HG03095 (cell line): ENCODE measurements at regions not wholly inside any gene's neighbourhood (a gene's known extent, or its start where the extent isn't known, plus 50 kb on each side); places are given as distances from the start of the nearest gene placed in this dataset.

Experiments
- ATAC-seq: cut with Tn5 transposase; IDR thresholded peaks from one replicate; pipeline ENCODE4 v1.9.1; 2021; ENCODE audit warnings: moderate library complexity; ENCODE audit not compliant: unreplicated experiment

GRCh38 chr12:89020689-89021088, 331.6 kb downstream of the DUSP6 start:
- ATAC-seq: no peak

DNA sequence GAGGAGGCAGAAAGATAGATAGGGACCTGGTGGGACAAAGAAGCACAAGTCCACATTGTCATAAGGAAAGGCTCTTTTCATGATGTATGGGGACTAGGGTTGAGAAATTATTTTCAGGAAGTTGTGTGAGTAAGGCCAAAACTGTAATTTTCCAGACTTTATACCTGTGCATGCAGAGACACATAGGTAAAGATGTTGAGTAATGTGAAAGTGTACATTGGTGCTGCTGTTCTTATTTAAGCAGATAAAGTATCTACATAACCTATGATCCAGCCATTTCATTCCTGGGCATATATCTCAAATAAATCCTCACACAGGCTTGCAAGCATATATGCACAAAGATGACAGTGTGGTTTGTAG, 332.2 kb downstream of the DUSP6 start:
- ATAC-seq: no peak

- ATAC-seq: peak; percentile 97
These were observed 332.7 kb downstream of the DUSP6 start for GRCh38 chr12:89019439-89020120.

GRCh38 chr12:89016970-89017778, 335.1 kb downstream of the DUSP6 start:
- ATAC-seq: no peak

- ATAC-seq: no peak
These were observed 336.9 kb downstream of the DUSP6 start for GRCh38 chr12:89015419-89015818.

DNA sequence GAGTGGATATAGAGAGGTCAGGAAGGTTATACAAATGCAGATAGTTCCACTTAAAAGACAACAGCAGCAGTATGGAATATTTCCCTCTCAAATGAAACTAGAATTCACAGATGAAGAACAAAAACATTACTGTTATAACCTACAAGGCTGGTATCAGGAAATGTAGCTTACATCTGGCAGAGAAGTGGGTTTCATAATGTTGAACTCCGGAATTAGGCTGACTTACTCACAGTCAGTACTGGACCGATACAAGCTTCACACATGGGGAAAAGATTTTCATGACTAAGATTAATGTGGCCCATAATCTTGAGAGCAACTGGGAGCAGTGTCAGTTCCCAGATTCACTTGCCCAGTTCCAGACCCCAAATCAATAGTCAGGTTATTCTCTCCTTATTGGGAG, 353.9 kb downstream of the DUSP6 start:
- no peak for ATAC-seq

DNA sequence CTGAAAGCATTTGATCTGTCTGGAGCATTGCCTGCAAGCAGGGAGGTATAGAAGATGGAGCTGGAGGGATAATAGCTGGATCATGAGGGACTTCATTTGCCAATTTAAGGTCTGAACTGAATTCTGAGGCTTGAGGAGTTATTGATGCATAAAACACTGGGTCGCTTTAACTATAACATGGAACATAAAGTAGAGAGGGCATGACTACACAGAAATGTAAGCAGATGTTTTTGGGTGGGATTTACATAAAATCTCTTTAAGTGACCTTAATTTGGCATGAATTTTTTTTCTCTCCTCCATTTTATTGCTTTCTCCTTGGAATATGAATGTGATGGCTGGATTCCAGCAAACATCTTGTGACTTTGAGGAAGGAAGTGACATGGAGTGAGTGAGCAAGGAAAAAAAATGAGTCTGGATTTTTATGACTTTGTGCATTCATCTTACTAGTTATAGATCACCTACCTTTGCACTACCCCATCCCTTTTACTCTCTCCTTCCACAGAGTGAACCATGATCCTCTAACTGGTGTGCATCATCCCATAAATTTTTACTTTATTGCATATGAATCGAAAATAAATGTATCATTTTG, 356.0 kb downstream of the DUSP6 start:
- no peak for ATAC-seq

- ATAC-seq: no peak
These were observed 357.3 kb downstream of the DUSP6 start for GRCh38 chr12:88994971-88995370.

DNA sequence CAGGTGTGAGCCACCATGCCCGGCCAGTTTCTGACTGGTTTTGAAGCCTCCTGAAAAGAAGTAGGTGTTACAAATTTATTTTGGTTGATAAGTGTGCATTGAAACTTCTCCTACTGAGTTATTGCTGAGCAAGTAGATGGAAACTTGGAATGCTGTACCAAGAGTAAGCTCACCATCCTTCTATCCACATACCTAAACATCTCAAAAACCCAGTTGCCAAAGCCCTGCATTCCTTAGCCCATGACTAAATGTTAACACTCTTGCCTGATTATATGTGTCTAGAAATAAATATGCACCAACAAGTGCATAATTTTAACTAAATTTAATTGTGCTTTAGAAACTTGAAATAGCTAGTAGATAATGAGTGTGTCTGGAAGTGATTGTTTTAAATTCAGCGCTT, 357.8 kb downstream of the DUSP6 start:
- no peak for ATAC-seq

GRCh38 chr12:88993651-88994050, 358.6 kb downstream of the DUSP6 start:
- no peak for ATAC-seq

DNA sequence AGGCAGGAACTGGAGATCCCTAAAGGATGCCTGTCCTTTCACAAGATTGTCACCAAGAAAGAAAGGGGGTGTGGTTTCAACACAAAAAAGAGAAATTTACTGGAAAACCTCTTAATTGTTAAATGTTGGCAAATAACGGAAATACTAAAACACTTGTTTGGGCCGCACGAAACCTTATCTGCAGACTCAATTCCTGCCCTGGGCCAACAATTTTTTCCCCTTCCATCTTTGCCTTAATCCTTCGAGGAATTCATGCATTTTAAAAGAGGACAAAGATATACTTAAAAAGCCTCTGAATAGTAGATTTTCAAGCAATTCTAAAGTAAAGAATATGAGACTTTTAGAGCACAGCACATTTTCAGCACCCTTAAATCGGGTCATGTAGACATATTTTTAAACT, 366.2 kb downstream of the DUSP6 start:
- ATAC-seq: no peak

- ATAC-seq: no peak
These were observed 366.7 kb downstream of the DUSP6 start for GRCh38 chr12:88985631-88986030.

GRCh38 chr12:88985011-88985410, 367.3 kb downstream of the DUSP6 start:
- ATAC-seq: no peak

DNA sequence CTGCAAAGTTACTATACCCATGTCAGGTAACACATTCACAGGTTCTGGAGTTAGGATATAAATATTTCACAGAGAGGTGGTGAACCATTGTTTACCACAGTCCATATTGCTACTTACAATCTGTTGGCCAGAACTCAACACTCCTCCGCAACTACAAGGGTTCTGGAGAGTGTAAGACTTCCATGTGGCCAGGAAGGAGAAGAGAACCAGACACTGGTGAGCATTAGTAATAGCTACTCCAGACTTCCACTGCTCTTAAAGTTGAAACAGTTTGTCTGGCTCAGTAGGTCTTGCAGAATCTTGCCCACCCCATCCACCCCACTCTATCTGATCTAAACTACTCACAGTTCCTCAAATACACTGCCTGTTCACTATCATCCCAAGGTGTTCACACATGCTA, 369.6 kb downstream of the DUSP6 start:
- ATAC-seq: no peak

DNA sequence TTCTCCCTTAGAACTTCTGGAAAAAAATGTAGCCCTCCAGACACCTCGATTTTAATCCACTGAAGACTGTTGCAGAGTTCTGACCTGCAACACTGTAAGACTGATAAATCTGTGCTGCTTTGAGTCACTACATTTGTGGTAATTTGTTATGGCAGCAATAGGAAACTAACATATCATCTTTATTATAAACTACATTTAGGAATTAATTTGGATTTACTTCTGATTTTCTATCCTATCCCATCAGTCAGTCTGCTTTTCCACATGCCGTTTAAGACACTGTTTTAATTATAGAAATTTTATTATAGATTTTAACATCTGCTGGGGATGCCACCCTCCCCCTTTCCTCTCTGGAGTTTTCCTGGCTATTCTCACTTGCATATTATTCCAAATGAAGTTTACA, 375.2 kb downstream of the DUSP6 start:
- no peak for ATAC-seq

GRCh38 chr12:88973998-88974397, 378.3 kb downstream of the DUSP6 start:
- no peak for ATAC-seq

GRCh38 chr12:88970740-88971139, 381.6 kb downstream of the DUSP6 start:
- ATAC-seq: no peak

DNA sequence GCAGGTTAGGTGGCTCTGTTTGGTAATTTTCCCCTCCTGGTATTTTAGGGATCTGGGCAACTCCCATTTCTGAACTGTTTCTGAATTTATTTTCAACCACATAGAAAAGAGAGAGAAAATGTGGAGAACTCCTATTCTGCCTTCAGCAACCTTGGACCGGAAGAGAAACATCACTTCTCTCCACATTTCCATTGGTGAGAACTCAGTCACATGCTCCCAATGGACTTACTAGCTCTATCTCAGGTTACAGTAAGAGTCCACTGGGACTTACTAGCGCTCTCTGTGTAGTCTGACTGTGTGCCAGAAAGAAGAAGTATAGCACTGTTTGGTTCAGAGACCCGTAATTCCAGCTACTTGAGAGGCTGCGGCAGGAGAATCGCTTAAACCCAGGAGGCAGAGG, 383.2 kb downstream of the DUSP6 start:
- no peak for ATAC-seq

DNA sequence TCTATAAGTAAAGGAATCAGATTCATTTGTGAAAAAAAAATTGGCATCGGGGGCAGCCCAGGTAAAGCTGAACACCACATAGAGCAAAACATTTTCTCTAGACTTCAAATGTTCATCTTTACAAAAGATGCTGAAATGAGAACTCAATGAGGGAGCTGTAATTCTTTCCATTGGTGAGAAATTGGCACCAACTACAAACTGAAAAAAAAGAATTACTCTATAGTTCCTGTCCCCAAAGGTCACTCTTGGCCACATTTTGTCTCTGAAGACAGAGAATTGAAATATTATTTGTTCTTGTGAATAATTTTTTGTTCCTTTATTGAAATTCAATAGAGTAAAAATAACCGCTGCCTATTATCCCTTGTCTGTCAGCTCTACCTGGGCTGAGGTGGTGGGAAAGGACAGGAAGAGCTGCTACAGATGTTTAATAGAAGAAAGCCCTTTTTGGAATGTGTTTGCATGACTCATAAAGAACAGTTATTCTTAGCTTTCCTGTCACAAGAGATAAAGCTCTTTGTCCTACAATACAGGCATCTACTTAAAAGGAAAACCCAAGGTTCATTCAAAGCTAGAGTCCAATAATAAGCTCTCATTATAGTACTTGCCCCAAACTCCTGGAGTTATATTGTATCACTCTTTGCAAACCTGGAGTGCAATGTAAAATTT, 380.1 kb upstream of the KITLG start:
- no peak for ATAC-seq

- no peak for ATAC-seq
These were observed 378.7 kb upstream of the KITLG start for GRCh38 chr12:88958946-88959345.

- no peak for ATAC-seq
These were observed 377.9 kb upstream of the KITLG start for GRCh38 chr12:88958153-88958552.

DNA sequence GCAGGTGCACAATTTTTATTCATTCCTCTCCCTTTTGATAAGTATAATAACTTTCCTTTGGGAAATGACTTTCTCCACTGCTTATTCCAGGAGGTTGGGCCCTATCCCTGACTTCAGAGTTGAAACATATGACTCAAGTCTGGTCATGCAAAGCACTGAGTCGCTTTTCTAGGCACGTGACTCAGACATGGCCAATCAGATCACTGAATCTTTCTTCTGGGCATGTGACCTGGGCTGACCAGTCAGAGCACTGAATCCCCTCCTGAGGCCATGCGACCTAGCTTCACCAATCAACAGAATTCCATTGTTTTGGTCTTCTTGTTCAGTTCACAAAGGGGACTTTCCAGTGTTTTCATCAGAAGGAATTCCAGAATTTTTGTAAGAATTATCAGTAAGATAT, 377.1 kb upstream of the KITLG start:
- ATAC-seq: no peak
